ENCODE measurements at regions not wholly inside any gene's neighbourhood (a gene's known extent, or its start where the extent isn't known, plus 50 kb on each side); places are given as distances from the start of the nearest gene placed in this dataset.

DNA sequence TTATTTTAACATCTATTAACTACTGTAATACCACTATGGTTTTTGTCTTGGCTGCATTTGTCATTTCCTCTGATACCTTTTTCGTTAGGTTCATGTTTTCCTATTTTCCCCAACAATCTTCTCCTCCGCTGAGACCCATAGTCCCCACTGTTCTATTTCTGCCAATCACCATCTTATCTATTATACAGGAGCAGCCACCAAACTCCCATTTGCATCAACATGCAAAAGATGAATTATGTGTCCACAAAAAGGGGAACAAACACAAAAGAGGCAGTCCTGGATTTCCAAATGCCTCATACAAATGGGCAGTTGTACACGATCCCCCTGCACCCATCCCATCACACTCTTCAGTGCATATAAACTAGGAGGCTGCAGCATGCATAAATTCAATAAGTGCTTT lies 121.7 kb upstream of the MYLIP start:
- H3K9me3 ChIP-seq (ENCODE audit: control insufficient read depth, insufficient read depth, low read length) = no peaks in the 10 kb centered on the region
- H3K4me3 ChIP-seq (ENCODE audit: low read length) = no peak overlapping the region
- no peaks in the 10 kb centered on the region for H3F3A ChIP-seq (ENCODE audit: control insufficient read depth, insufficient read depth)
- H3K4me1 ChIP-seq (ENCODE audit: control insufficient read depth, low read length) = peaks cover 8% of the 10 kb centered on the region
- no peak for TF ChIP-seq EZH2phosphoT487 (IDR thresholded peaks at IDR 0.05; ENCODE audit: borderline replicate concordance, low read length)
- TF ChIP-seq CTCF (IDR thresholded peaks at IDR 0.05; ENCODE audit: low read depth, low read length, poor library complexity, severe bottlenecking) = no peak
- no peaks in the 10 kb centered on the region for H3K79me2 ChIP-seq (ENCODE audit: control insufficient read depth, low read length)
- no peaks in the 10 kb centered on the region for H4K20me1 ChIP-seq (ENCODE audit: control insufficient read depth, insufficient read depth, low read depth, low read length)
- H3K27ac ChIP-seq (ENCODE audit: low read depth, low read length) = no peak overlapping the region
- no peak overlapping the region for H3K4me2 ChIP-seq (ENCODE audit: low read length)
- H3K9me2 ChIP-seq (replicated peaks; ENCODE audit: control insufficient read depth, low read length) = no peaks in the 10 kb centered on the region
- H3K27me3 ChIP-seq (ENCODE audit: control insufficient read depth, low read length) = 0 out of 2 replicates have a peak, but pooled peaks cover 3% of the 10 kb centered on the region
- no peaks in the 10 kb centered on the region for H3K36me3 ChIP-seq (ENCODE audit: control insufficient read depth, low read length)

- no peaks in the 10 kb centered on the region for H3K79me2 ChIP-seq (ENCODE audit: control insufficient read depth, low read length)
- peaks cover 8% of the 10 kb centered on the region for H3K4me1 ChIP-seq (ENCODE audit: control insufficient read depth, low read length)
- no peak overlapping the region for H3K4me3 ChIP-seq (ENCODE audit: low read length)
- H3F3A ChIP-seq (ENCODE audit: control insufficient read depth, insufficient read depth) = no peaks in the 10 kb centered on the region
- H3K9me2 ChIP-seq (replicated peaks; ENCODE audit: control insufficient read depth, low read length) = no peaks in the 10 kb centered on the region
- 0 out of 2 replicates have a peak, but pooled peaks cover 3% of the 10 kb centered on the region for H3K27me3 ChIP-seq (ENCODE audit: control insufficient read depth, low read length)
- no peak overlapping the region for H3K4me2 ChIP-seq (ENCODE audit: low read length)
- no peaks in the 10 kb centered on the region for H3K36me3 ChIP-seq (ENCODE audit: control insufficient read depth, low read length)
- no peak overlapping the region for H3K27ac ChIP-seq (ENCODE audit: low read depth, low read length)
- TF ChIP-seq EZH2phosphoT487 (IDR thresholded peaks at IDR 0.05; ENCODE audit: borderline replicate concordance, low read length) = no peak
- no peak for TF ChIP-seq CTCF (IDR thresholded peaks at IDR 0.05; ENCODE audit: low read depth, low read length, poor library complexity, severe bottlenecking)
- no peaks in the 10 kb centered on the region for H4K20me1 ChIP-seq (ENCODE audit: control insufficient read depth, insufficient read depth, low read depth, low read length)
- no peaks in the 10 kb centered on the region for H3K9me3 ChIP-seq (ENCODE audit: control insufficient read depth, insufficient read depth, low read length)
Measured at GRCh38 chr6:16006681-16007080, 122.2 kb upstream of the MYLIP start.

- Histone ChIP-seq H3K27me3 (ENCODE audit: control insufficient read depth, low read length) (0 out of 2 replicates have a peak, but pooled peaks cover 3% of the 10 kb centered on the region), H3K36me3 (ENCODE audit: control insufficient read depth, low read length) (no peaks in the 10 kb centered on the region), H3F3A (ENCODE audit: control insufficient read depth, insufficient read depth) (no peaks in the 10 kb centered on the region), H3K4me3 (ENCODE audit: low read length) (no peak overlapping the region), H3K4me2 (ENCODE audit: low read length) (no peak overlapping the region), H3K4me1 (ENCODE audit: control insufficient read depth, low read length) (peaks cover 8% of the 10 kb centered on the region), H3K27ac (ENCODE audit: low read depth, low read length) (no peak overlapping the region), H3K9me3 (ENCODE audit: control insufficient read depth, insufficient read depth, low read length) (no peaks in the 10 kb centered on the region), H3K79me2 (ENCODE audit: control insufficient read depth, low read length) (no peaks in the 10 kb centered on the region), H4K20me1 (ENCODE audit: control insufficient read depth, insufficient read depth, low read depth, low read length) (no peaks in the 10 kb centered on the region), H3K9me2 (replicated peaks; ENCODE audit: control insufficient read depth, low read length) (no peaks in the 10 kb centered on the region)
- TF ChIP-seq EZH2phosphoT487 (IDR thresholded peaks at IDR 0.05; ENCODE audit: borderline replicate concordance, low read length) = no peak
Measured at GRCh38 chr6:16004934-16005679, 123.8 kb upstream of the MYLIP start.

DNA sequence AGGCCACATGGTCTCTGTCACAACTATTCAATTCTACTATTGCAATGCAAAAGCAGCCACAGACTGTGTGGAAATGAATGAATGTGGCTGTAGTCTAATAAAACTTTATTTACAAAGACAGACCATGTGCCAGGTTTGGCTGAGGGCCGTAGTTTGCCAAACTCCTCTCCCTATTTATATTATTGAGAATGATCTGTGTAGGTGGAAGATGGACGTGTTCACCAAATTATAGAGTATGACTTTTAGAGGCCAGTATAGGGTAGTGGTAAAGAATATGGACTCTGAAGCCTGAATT lies 125.7 kb upstream of the MYLIP start:
- Histone ChIP-seq H4K20me1 (ENCODE audit: control insufficient read depth, insufficient read depth, low read depth, low read length) (no peaks in the 10 kb centered on the region), H3K79me2 (ENCODE audit: control insufficient read depth, low read length) (no peaks in the 10 kb centered on the region), H3K27ac (ENCODE audit: low read depth, low read length) (no peak overlapping the region), H3F3A (ENCODE audit: control insufficient read depth, insufficient read depth) (no peaks in the 10 kb centered on the region), H3K27me3 (ENCODE audit: control insufficient read depth, low read length) (peaks cover 3% of the 10 kb centered on the region; the same call in 1 of the 2 replicates), H3K9me2 (replicated peaks; ENCODE audit: control insufficient read depth, low read length) (no peaks in the 10 kb centered on the region), H3K4me1 (ENCODE audit: control insufficient read depth, low read length) (peaks cover 8% of the 10 kb centered on the region), H3K9me3 (ENCODE audit: control insufficient read depth, insufficient read depth, low read length) (no peaks in the 10 kb centered on the region), H3K36me3 (ENCODE audit: control insufficient read depth, low read length) (no peaks in the 10 kb centered on the region), H3K4me2 (ENCODE audit: low read length) (no peak overlapping the region), H3K4me3 (ENCODE audit: low read length) (no peak overlapping the region)
- TF ChIP-seq CTCF (IDR thresholded peaks at IDR 0.05; ENCODE audit: low read depth, low read length, poor library complexity, severe bottlenecking) (no peak), EZH2phosphoT487 (IDR thresholded peaks at IDR 0.05; ENCODE audit: borderline replicate concordance, low read length) (no peak)

Measured in DOHH2 (cell line).